ENCODE measurements at regions not wholly inside any gene's neighbourhood (a gene's known extent, or its start where the extent isn't known, plus 50 kb on each side); places are given as distances from the start of the nearest gene placed in this dataset.

DNA sequence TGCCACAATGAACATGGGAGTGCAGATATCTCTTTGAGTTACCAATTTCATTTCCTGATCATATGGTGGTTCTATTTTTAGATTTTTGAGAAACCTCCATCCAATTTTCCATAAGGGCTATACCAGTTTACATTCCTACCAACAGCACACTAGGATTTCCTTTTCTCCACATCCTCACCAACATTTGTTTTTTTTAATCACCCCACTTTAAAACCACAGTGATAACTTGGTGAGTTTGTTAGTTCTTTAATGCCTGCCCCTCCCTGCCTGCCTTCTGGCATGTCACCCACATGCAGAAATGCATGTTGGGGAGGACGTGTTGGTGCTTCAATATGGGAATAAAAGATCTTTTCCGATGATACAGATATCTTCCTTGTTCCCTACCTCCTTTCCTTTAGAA lies 167.9 kb downstream of the CAND1 start:
- TF ChIP-seq, protein P1, sequence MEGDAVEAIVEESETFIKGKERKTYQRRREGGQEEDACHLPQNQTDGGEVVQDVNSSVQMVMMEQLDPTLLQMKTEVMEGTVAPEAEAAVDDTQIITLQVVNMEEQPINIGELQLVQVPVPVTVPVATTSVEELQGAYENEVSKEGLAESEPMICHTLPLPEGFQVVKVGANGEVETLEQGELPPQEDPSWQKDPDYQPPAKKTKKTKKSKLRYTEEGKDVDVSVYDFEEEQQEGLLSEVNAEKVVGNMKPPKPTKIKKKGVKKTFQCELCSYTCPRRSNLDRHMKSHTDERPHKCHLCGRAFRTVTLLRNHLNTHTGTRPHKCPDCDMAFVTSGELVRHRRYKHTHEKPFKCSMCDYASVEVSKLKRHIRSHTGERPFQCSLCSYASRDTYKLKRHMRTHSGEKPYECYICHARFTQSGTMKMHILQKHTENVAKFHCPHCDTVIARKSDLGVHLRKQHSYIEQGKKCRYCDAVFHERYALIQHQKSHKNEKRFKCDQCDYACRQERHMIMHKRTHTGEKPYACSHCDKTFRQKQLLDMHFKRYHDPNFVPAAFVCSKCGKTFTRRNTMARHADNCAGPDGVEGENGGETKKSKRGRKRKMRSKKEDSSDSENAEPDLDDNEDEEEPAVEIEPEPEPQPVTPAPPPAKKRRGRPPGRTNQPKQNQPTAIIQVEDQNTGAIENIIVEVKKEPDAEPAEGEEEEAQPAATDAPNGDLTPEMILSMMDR (IDR thresholded peaks at IDR 0.05) = no peak

DNA sequence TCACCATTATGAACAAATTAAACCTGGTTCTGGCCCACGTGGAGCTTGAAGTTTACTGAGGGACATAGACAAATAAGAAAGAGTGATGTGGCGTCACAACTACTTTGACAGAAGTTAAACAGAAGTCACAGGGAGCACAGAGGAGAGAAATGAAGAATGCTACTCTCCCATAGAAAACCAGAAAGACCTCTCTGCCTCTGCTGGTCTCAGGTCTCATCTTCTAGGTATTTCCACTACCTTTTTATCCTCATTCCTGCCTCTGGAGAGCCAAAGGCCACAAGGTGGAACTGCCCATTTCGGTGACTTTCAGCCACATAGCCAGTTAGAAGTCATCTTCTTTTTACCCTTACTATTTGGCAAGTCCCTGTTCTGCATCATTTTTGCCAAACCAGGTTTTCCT lies 170.5 kb downstream of the CAND1 start:
- TF ChIP-seq, protein P1 (IDR thresholded peaks at IDR 0.05) = no peak

DNA sequence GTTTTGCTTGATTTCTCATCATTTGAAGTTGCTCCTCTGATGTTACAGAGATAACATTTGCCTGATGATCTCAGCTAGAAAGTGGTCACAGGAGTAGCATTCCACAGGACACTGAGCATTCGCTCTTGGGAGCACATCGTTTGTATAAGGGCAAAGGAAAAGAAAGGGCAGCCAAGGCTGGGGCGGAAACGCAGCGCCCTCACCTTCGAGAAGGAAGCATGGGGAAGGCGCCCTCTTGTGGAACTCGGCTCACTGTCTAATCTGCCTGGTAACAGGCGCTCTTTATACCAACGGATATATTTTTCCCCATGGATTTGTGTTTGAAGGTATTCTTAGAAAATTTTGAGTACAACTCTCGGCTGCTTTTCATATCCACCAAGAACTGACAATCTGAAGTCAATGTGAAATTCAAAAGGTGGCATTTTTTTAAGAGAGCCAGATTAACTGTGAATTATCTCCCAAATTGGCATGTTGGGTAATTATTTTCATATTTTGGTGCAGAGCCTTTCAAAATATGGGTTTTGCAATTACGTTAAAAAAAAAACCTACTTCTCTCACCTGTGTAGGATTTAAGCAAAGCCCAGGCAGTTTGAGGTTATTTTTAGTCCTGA lies 172.7 kb downstream of the CAND1 start:
- TF ChIP-seq, protein P1 (IDR thresholded peaks at IDR 0.05) = peak; percentile 87

DNA sequence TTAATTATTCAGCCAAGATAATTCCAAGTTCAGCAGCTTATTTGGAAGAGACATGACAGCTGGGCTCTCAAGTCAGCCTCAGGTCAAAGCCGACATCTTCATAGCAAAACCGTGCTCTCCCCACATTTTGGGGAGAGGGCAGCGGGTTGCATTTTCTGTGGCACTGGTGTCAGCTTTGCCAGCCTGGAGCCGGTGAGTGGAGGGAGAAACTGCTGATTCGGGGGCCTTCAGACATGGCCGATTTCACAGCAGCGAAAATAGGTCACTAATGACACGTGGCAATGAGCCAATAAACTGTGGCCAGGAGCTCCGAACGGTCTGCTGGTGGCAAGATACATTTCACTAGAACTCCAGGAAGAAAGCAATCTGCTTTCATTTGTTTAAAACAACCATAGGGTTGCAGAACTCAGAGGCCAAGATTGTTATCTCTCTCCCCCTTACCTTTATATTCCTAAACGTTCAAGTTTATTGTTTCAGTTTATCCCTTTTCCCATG lies 173.2 kb downstream of the CAND1 start:
- TF ChIP-seq, protein P1 (IDR thresholded peaks at IDR 0.05) = no peak

DNA sequence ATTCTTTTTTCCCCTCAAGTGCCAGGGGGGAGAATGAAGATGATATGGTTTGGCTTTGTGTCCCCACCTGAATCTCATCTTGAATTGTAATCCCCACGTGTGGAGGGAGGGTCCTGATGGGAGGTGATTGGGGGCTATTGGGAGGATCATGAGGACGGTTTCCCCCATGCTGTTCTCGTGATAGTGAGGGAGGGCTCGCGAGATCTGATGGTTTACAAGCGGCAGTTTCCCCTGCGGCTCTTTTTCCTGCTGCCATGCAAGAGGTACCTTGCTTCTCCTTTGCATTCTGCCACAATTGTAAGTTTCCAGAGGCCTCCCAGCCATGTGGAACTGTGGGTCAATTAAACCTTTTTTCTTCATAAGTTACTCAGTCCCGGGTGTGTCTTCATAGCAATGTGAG lies 173.7 kb downstream of the CAND1 start:
- TF ChIP-seq, protein P1 (IDR thresholded peaks at IDR 0.05) = no peak

DNA sequence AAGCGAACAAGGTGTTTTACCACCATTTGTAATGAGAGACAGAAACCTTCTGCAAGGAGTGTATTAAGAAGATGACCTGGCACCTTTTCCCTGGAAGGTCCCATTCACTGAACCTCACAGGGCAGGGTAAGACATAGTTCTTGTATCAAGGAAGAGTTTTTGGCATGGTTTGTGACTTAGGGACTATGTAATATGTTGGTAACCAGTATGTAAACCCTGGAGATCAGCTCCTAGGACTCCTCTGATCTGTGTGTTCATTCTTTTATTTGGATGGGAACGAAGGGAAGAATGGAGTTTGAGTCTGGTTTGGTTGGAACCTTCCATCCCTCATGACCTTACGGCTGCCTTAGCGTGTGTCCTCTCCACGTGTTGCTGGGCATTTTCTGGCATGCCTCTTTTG lies 175.4 kb downstream of the CAND1 start:
- TF ChIP-seq, protein P1 (IDR thresholded peaks at IDR 0.05) = no peak

DNA sequence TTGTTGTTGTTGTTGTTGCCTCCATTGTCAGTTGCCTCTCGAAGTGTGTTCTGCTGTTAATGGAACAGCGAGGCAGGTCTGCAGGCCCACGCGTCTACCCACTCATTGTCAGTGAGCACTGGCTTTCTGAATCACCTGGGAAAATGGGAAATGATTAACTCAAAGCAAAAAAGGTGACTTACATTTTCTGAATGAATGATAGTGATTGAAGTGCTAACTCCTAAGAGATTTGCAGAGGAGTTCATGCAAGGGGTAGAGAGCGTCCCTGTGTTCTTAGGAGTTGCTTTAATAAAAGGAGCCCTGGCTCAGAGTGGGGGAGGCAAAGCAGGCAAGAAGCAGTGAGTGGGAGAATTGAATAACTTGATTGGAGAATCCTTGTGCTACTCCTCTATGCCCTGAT lies 177.6 kb downstream of the CAND1 start:
- TF ChIP-seq, protein P1 (IDR thresholded peaks at IDR 0.05) = no peak

DNA sequence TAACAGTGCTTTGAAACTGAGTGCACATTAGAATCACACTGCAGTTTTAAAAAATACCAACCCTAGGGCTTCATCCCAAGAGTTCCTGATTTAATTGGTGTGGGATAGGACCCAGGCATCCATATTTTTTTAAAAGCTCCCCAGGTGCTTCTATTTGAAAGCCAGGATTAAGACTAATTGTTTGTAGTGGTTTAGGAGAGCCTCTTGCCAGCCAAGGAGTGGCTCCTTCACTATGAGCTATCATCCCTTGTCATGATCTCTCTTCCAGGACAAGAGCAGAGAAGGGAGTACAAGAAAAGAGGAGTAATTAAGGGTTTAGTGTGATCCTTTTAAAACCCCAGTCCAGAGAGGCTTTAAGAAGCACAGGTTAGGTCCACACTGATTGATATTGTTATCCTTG lies 178.0 kb downstream of the CAND1 start:
- TF ChIP-seq, protein P1 (IDR thresholded peaks at IDR 0.05) = no peak
